Epithelial cell of esophagus (primary cell): ENCODE measurements at regions not wholly inside any gene's neighbourhood (a gene's known extent, or its start where the extent isn't known, plus 50 kb on each side); places are given as distances from the start of the nearest gene placed in this dataset.

ENCODE experiments used
- DNase-seq: peaks from one replicate; pipeline ENCODE4 v3.0.0; 2010; ENCODE audit warnings: low read depth
- H3K4me3 ChIP-seq: 2 replicates; pipeline ENCODE4 v1.5.1; 2011; ENCODE audit warnings: mild to moderate bottlenecking, low read length, control low read depth
- TF ChIP-seq, protein P1 (sequence below): IDR thresholded peaks from 2 replicates; pipeline ENCODE4 v1.5.1; 2011; ENCODE audit warnings: low read depth, mild to moderate bottlenecking, low read length, control low read depth, inconsistent platforms; ENCODE audit not compliant: insufficient read depth; ENCODE audit errors: missing control alignments

DNA sequence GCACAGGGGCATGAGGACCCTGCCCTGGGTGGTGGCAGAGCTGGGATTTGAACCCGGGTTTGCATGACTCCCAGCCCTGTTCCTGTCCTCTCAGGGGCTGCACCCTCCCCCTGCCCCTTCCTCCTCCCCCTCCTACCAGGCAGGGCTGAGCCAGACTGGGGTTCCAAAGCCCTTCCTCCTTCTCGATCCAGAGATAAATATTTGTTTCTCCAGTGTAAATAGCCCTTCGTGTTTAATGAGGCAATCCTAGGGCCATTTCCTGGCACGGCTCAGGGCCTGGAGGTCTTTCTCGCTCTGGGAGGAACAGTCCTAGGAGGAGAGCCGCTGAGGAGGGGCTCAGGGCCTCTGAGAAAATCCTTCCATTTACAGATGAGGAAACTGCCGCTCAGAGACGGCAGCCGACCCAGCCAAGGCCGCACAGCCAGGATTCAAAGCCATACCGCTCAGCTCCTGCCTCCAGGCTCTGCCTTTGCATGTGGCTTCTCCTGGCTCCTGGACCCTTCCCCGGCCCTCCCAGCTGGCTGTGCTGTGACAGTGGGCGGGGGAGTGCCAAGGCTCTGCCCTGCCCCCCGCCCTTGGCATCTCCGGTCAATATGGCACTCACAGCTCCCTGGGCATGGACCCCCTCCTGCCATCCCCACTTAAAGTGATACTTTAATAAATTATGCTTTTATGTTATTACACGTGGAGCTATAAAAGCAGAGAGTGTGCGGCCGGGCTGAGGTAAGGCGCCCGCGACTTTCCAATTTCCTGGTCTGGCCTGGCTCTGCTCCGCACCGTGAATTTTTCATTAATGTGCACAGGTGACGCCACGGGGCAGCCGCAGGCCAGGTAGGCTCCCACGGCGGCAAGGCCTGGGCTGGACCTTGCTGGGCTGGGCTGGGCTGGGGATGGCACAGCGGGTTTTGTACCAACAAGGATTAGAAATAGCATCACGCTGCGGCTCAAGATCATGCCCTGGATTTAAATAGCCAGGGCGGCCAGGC lies 114.7 kb upstream of the WNT4 start:
- no peak for DNase-seq
- TF ChIP-seq, protein P1, sequence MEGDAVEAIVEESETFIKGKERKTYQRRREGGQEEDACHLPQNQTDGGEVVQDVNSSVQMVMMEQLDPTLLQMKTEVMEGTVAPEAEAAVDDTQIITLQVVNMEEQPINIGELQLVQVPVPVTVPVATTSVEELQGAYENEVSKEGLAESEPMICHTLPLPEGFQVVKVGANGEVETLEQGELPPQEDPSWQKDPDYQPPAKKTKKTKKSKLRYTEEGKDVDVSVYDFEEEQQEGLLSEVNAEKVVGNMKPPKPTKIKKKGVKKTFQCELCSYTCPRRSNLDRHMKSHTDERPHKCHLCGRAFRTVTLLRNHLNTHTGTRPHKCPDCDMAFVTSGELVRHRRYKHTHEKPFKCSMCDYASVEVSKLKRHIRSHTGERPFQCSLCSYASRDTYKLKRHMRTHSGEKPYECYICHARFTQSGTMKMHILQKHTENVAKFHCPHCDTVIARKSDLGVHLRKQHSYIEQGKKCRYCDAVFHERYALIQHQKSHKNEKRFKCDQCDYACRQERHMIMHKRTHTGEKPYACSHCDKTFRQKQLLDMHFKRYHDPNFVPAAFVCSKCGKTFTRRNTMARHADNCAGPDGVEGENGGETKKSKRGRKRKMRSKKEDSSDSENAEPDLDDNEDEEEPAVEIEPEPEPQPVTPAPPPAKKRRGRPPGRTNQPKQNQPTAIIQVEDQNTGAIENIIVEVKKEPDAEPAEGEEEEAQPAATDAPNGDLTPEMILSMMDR: no peak
- no peak overlapping the region for H3K4me3 ChIP-seq

DNA sequence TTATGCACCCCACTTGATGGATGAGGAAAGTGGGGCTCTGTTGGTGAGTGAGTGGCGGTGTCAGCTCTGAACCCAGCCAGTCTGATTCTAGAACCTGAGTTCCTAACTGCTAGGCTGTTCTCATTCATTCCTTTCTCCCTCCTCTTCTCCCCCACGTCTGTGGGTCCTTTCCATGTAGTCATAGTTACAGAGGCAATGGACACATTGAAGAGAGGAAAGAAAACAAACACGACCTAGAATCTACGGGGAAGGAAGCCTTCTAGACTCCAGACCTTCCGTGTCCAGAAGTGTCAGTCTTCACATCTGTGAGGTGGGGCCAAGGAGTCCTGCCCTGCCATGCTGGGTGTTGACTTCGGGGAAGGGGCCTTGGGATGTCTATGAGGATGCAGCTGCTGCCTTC lies 115.8 kb upstream of the WNT4 start:
- no peak overlapping the region for H3K4me3 ChIP-seq
- no peak for DNase-seq
- TF ChIP-seq, protein P1: no peak

DNA sequence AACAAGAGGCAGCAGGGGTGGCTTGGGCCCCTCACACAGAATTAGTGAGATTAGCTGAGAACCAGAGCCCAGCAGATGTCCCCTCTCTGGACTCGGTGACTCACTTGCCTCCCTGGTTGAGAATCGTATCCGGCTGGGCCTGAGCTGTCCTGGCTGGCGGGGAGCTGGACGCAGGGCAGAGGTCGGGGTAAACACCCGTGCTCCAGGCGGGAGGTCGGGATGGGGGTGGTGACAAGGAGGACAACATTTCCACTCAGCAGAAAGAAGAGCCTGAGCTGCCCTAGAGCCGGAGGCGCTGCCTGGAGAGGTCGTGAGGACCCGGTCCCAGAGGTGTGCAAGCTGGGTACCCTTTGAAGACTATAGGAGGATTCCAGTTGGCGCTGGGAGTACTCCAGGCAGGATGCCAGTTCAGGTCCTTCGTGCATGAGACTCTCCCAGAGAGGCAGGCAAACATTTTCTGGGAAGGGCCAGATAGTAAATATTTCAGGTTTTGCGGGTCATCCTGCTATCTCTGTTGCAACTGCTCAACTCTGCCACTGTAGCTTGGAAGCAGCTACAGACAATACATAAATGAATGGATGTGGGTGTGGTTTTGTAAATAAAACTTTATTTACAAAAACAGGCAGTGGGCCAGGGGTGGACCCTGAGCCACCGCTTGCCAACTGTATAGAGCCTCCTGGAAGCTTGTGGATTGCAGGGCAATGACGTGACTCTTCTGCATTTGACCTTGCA lies 116.8 kb upstream of the WNT4 start:
- TF ChIP-seq, protein P1: no peak
- no peak overlapping the region for H3K4me3 ChIP-seq
- peak; percentile 28 for DNase-seq

DNA sequence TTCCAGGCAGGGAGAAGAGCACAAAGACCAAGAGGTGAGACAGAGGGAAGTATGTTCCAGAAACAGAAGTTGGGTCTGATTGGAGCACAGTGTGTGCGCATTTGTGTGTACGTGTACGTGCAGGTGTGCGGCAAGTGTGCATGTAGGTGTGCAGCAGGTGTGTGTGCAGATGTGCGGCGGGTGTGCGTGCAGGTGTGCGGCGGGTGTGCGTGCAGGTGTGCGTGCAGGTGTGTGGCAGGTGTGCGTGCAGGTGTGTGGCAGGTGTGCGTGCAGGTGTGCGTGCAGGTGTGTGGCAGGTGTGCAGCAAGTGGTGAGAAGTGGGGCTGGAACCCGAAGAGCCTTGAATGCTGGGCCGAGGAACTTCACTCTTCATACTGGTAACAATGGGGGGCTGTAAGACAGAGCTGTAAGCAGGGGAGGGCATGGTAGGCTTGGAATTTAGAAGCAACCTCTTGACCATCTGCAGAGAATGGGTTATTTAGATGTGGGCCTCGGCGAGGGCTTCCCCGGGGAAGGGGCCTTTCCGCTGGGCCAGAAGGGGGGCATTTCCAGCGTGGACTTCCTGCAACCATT lies 118.0 kb upstream of the WNT4 start:
- TF ChIP-seq, protein P1: no peak
- no peak for DNase-seq
- H3K4me3 ChIP-seq: no peak overlapping the region

DNA sequence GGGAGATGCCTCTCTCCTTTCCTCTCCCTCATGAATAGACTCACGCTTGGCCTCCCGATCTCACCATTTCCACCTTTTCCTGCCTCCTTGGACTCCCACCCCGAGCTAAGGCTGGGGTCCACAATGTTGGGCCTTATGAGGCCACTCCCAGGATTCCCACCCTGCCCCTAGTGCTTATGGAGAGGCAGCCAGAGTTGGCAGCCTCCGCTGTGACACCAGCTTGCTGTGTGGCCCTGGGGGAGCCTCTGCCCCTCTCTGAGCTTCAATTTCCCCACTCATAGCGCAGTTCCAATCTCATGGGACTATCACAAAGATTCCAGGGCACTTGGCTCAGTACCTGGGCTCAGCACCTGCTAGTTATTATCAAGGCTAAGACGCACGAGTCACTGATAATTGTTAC lies 118.7 kb upstream of the WNT4 start:
- no peak for DNase-seq
- no peak overlapping the region for H3K4me3 ChIP-seq
- TF ChIP-seq, protein P1: no peak

DNA sequence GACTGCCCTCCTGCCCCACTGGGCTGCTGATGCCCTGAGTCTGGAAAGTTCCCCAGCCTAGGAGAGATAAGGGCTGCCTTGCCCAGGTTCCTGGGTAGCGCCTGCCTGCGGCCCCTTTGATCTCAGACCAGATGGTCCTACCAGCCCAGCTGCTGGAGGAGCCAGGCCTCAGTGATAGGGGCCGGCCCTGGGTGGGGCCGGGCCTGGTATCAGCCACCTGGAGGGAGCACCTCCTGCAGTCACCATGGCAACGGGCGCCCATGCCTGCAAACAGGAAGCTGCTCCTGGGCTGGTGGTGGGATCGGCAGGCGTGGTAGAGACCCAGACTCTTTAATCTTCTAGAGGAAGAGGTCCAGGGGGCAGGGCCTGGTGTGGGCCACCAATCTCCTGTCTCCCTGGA lies 119.7 kb upstream of the WNT4 start:
- TF ChIP-seq, protein P1: no peak
- no peak overlapping the region for H3K4me3 ChIP-seq
- no peak for DNase-seq
